ENCODE measurements at regions not wholly inside any gene's neighbourhood (a gene's known extent, or its start where the extent isn't known, plus 50 kb on each side); places are given as distances from the start of the nearest gene placed in this dataset.

GRCh38 chr15:46456456-46456855 lies 821.6 kb downstream of the SQOR start (continued):
- TF ChIP-seq, protein P1, sequence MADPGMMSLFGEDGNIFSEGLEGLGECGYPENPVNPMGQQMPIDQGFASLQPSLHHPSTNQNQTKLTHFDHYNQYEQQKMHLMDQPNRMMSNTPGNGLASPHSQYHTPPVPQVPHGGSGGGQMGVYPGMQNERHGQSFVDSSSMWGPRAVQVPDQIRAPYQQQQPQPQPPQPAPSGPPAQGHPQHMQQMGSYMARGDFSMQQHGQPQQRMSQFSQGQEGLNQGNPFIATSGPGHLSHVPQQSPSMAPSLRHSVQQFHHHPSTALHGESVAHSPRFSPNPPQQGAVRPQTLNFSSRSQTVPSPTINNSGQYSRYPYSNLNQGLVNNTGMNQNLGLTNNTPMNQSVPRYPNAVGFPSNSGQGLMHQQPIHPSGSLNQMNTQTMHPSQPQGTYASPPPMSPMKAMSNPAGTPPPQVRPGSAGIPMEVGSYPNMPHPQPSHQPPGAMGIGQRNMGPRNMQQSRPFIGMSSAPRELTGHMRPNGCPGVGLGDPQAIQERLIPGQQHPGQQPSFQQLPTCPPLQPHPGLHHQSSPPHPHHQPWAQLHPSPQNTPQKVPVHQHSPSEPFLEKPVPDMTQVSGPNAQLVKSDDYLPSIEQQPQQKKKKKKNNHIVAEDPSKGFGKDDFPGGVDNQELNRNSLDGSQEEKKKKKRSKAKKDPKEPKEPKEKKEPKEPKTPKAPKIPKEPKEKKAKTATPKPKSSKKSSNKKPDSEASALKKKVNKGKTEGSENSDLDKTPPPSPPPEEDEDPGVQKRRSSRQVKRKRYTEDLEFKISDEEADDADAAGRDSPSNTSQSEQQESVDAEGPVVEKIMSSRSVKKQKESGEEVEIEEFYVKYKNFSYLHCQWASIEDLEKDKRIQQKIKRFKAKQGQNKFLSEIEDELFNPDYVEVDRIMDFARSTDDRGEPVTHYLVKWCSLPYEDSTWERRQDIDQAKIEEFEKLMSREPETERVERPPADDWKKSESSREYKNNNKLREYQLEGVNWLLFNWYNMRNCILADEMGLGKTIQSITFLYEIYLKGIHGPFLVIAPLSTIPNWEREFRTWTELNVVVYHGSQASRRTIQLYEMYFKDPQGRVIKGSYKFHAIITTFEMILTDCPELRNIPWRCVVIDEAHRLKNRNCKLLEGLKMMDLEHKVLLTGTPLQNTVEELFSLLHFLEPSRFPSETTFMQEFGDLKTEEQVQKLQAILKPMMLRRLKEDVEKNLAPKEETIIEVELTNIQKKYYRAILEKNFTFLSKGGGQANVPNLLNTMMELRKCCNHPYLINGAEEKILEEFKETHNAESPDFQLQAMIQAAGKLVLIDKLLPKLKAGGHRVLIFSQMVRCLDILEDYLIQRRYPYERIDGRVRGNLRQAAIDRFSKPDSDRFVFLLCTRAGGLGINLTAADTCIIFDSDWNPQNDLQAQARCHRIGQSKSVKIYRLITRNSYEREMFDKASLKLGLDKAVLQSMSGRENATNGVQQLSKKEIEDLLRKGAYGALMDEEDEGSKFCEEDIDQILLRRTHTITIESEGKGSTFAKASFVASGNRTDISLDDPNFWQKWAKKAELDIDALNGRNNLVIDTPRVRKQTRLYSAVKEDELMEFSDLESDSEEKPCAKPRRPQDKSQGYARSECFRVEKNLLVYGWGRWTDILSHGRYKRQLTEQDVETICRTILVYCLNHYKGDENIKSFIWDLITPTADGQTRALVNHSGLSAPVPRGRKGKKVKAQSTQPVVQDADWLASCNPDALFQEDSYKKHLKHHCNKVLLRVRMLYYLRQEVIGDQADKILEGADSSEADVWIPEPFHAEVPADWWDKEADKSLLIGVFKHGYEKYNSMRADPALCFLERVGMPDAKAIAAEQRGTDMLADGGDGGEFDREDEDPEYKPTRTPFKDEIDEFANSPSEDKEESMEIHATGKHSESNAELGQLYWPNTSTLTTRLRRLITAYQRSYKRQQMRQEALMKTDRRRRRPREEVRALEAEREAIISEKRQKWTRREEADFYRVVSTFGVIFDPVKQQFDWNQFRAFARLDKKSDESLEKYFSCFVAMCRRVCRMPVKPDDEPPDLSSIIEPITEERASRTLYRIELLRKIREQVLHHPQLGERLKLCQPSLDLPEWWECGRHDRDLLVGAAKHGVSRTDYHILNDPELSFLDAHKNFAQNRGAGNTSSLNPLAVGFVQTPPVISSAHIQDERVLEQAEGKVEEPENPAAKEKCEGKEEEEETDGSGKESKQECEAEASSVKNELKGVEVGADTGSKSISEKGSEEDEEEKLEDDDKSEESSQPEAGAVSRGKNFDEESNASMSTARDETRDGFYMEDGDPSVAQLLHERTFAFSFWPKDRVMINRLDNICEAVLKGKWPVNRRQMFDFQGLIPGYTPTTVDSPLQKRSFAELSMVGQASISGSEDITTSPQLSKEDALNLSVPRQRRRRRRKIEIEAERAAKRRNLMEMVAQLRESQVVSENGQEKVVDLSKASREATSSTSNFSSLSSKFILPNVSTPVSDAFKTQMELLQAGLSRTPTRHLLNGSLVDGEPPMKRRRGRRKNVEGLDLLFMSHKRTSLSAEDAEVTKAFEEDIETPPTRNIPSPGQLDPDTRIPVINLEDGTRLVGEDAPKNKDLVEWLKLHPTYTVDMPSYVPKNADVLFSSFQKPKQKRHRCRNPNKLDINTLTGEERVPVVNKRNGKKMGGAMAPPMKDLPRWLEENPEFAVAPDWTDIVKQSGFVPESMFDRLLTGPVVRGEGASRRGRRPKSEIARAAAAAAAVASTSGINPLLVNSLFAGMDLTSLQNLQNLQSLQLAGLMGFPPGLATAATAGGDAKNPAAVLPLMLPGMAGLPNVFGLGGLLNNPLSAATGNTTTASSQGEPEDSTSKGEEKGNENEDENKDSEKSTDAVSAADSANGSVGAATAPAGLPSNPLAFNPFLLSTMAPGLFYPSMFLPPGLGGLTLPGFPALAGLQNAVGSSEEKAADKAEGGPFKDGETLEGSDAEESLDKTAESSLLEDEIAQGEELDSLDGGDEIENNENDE (IDR thresholded peaks at IDR 0.05; ENCODE audit: insufficient replicate concordance, low read length) = no peak
- TF ChIP-seq BRCA1 (IDR thresholded peaks at IDR 0.05; ENCODE audit: low read depth, low read length) = no peak

All from H1 (cell line).